Neural progenitor cell (in vitro differentiated cells): ENCODE measurements at regions not wholly inside any gene's neighbourhood (a gene's known extent, or its start where the extent isn't known, plus 50 kb on each side); places are given as distances from the start of the nearest gene placed in this dataset.

ENCODE experiments used
- CTCF ChIP-seq: fragments of 200-600 bp; sonication (generic); IDR thresholded peaks from 2 replicates; pipeline ENCODE4 v1.5.1; 2017; ENCODE audit warnings: antibody characterized with exemption, mild to moderate bottlenecking
- EZH2 ChIP-seq: fragments of 200-600 bp; sonication (generic); IDR thresholded peaks from 2 replicates; pipeline ENCODE4 v1.6.1; 2017; ENCODE audit warnings: antibody characterized with exemption, mild to moderate bottlenecking, moderate library complexity

- TF ChIP-seq CTCF (no peak), EZH2 (no peak)
Observed at GRCh38 chr15:62464705-62465104, 299.6 kb upstream of the C2CD4B start.
